HG03460 (cell line): ENCODE measurements at regions not wholly inside any gene's neighbourhood (a gene's known extent, or its start where the extent isn't known, plus 50 kb on each side); places are given as distances from the start of the nearest gene placed in this dataset.
"Not testable (repeated sequence)": the region's sequence is repeated elsewhere in the genome, so short reads cannot be mapped to it uniquely, and the experiment has no call there.

Experiments used
- ATAC-seq: cut with Tn5 transposase; IDR thresholded peaks from one replicate; pipeline ENCODE4 v1.9.1; 2021; ENCODE audit not compliant: unreplicated experiment

GRCh38 chr17:15860774-15861173 is 84.2 kb upstream of the ADORA2B start:
- ATAC-seq = peak; percentile 65

DNA sequence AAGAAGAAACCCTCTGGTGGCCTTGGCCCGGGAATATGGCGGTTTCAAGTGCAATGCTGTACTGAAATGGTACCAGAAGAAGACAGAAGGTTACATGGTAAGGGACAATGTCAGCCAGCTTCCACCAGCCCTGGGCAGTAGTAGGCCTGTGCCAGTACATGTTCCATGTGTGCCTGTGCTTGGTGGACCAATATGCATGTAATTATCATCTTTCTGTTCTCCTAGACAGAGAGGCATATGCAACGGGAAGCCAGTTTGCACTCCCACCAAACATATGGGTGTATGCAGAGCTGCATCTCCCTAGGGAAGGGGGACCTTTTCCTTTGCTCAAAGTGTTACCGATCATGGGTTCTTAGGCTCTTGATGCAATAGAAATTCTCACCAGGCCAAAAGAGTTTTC is 80.9 kb upstream of the ADORA2B start:
- ATAC-seq = not testable (repeated sequence)

DNA sequence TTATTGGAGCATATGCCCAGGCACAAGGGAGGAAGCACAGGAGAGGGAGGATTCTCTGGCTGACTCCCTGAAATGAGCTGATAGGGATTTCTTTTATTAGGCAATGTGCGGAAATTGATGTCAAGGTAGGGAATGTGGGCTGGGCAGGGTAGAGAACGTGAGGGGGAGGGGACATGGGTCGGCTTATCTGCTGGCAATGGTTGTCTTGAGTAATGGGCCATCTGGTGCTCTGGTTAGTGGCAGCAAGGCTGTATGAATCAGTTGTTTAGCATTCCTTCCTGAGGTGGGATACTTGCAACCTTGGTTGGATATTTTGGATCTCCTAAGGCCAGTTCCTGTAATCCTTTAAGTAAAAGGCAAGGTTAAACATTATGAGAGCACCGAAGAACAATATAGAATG is 80.5 kb upstream of the ADORA2B start:
- not testable (repeated sequence) for ATAC-seq

DNA sequence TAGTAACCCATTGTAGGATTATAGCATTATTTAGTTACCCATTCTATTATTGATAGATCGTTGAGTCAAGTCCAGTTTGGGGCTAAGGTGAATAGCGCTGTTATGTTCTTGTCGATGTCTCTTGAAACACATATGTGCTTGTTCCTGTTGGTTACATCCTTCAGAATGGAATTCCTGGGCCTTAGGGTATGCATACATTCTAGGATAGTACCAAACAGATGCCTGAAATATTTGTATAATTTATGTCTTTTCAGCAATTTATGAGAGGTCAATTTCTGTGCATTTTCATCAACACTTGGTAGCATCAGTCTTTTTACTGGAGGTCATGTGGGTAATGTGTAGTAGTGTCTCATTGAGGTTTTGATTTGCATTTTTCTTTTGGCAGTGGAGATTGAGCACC is 78.9 kb upstream of the ADORA2B start:
- ATAC-seq = not testable (repeated sequence)

DNA sequence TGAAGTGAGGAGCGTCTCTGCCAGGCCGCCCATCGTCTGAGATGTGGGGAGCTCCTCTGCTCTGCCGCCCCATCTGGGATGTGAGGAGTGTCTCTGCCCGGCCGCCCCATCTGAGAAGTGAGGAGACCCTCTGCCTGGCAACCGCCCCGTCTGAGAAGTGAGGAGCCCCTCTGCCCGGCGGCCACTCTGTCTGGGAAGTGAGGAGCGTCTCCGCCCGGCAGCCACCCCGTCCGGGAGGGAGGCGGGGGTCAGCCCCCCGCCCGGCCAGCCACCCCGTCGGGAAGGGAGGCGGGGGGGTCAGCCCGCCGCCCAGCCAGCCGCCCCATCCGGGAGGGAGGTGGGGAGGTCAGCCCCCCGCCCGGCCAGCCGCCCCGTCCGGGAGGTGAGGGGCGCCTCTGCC is 77.6 kb upstream of the ADORA2B start:
- ATAC-seq = not testable (repeated sequence)

GRCh38 chr17:15869868-15870267 is 75.1 kb upstream of the ADORA2B start:
- ATAC-seq = not testable (repeated sequence)

DNA sequence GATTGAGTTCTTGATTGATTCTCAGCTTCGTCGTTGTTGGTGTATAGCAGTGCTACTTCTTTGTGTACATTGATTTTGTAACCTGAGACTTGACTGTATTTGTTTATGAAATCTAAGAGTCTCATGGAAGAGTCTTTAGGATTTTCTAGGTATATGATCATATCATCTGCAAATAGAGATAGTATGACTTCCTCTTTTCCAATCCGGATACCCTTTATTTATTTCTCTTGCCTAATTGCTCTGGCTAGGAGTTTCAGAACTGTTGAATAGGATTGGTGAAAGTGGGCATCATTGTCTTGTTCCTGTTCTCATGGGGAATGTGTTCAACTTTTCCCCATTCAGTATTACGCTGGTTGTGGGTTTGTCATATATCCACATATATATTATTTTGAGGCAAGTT is 72.3 kb upstream of the ADORA2B start:
- ATAC-seq = not testable (repeated sequence)

GRCh38 chr17:15877882-15878500 is 66.9 kb upstream of the ADORA2B start:
- ATAC-seq = not testable (repeated sequence)

DNA sequence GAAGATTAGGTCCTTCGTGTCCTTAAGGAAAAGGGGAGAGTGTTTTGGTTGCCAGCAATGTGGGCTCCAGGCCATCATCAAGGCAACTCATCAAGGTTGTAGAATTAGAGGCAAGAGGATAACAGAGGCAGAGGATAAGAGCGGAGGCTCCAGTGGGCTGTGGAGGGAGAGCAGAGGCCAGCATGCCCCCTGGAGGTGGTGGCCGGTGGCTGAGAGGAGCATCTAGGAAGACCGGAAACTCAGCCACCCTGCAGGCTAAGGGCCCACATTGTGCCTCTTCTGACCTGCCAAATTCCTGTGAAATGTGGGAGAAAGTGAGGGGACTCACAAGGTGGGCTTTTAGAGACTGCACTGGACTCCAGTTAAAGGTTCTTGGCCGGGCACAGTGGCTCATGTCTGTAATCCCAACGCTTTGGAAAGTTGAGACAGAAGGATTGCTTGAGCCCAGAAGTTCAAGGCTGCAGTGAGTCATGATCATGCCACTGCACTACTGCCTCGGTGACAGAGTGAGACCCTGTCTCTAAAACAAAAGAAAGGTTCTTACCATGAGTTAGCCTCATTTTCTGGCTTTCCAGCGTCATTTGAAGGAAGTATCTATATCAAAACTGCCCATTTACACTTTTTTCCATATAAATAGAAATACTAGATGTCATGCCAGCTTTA is 62.7 kb upstream of the ADORA2B start:
- no peak for ATAC-seq

- no peak for ATAC-seq
These were observed 62.2 kb upstream of the ADORA2B start for GRCh38 chr17:15882777-15883176.

- ATAC-seq = no peak
These were observed 61.3 kb upstream of the ADORA2B start for GRCh38 chr17:15883617-15884111.

- ATAC-seq = no peak
These were observed 60.2 kb upstream of the ADORA2B start for GRCh38 chr17:15884731-15885130.

- ATAC-seq = no peak
These were observed 59.2 kb upstream of the ADORA2B start for GRCh38 chr17:15885770-15886169.

- no peak for ATAC-seq
These were observed 58.7 kb upstream of the ADORA2B start for GRCh38 chr17:15886221-15886620.

DNA sequence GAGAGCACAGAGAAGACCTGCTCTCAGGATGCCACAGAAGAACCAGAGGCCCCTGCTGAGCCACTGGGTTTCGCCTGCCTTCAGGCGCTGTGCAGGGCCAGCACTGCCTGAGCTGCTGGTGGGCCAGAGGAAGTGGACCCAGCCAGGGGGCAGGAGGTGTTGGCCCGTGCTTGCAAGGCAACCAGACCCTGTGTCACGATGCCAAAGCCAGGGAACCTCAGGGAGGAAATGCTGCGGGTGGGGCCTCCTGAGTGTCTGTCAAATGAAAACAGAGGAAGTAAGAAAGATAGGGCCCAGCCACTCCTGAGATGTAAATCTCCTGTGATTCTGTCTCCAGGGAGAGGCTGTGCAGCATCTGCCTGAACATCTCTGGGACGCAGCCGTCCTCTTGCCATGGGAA is 58.1 kb upstream of the ADORA2B start:
- no peak for ATAC-seq

- no peak for ATAC-seq
These were observed 56.5 kb upstream of the ADORA2B start for GRCh38 chr17:15888436-15888835.

- ATAC-seq = no peak
These were observed 54.5 kb upstream of the ADORA2B start for GRCh38 chr17:15890279-15890892.

- ATAC-seq = no peak
These were observed 53.6 kb upstream of the ADORA2B start for GRCh38 chr17:15891318-15891717.

DNA sequence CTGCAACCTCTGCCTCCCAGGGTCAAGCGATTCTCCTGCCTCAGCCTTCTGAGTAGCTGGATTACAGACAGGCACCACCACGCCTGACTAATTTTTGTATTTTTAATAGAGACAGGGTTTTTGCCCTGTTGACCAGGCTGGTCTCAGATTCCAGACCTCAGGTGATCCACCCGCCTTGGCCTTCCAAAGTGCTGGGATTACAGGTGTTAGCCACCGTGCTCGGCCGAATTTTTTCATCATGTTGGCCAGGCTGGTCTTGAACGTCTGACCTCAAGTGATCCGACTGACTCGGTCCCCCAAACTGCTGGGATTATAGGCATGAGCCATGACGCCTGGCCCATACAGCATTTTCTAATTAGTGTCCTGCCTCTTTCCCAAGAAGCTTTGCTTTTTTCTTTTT is 52.7 kb upstream of the ADORA2B start:
- no peak for ATAC-seq

- ATAC-seq = no peak
These were observed 51.9 kb upstream of the ADORA2B start for GRCh38 chr17:15892731-15893657.

- no peak for ATAC-seq
These were observed 51.3 kb upstream of the ADORA2B start for GRCh38 chr17:15893658-15894024.
